Duodenal mucosa (tissue), 2 donors: ENCODE measurements at regions not wholly inside any gene's neighbourhood (a gene's known extent, or its start where the extent isn't known, plus 50 kb on each side); places are given as distances from the start of the nearest gene placed in this dataset.

Experiments used
- H3K27ac ChIP-seq: one replicate; pipeline ENCODE4 v1.7.0; 2013; ENCODE audit warnings: low read depth, low read length
- H3K27me3 ChIP-seq, 2 donors: one replicate each; pipeline ENCODE4 v1.7.0; 2013; ENCODE audit warnings: low read length in 2 of 2, control low read depth in 1 of 2; ENCODE audit not compliant: insufficient read depth in 2 of 2, control insufficient read depth in 1 of 2
- H3K36me3 ChIP-seq, 2 donors: one replicate each; pipeline ENCODE4 v1.7.0; 2013; ENCODE audit warnings: low read length in 2 of 2, control low read depth in 1 of 2; ENCODE audit not compliant: insufficient read depth in 2 of 2, control insufficient read depth in 1 of 2
- H3K4me1 ChIP-seq, 2 donors: one replicate each; pipeline ENCODE4 v1.7.0; 2013; ENCODE audit warnings: low read length in 2 of 2, control low read depth in 1 of 2; ENCODE audit not compliant: insufficient read depth in 2 of 2, control insufficient read depth in 1 of 2
- H3K4me3 ChIP-seq, 2 donors: one replicate each; pipeline ENCODE4 v1.7.0; 2013; ENCODE audit warnings: low read length in 2 of 2, low read depth in 1 of 2
- H3K9ac ChIP-seq, 2 donors: one replicate each; pipeline ENCODE4 v1.7.0; 2013; ENCODE audit warnings: low read length in 2 of 2, low read depth in 1 of 2
- H3K9me3 ChIP-seq, 2 donors: one replicate each; pipeline ENCODE4 v1.7.0; 2013; ENCODE audit warnings: low read length in 2 of 2, control low read depth in 1 of 2; ENCODE audit not compliant: control insufficient read depth in 1 of 2

GRCh38 chr1:209021622-209022021 is 561.9 kb upstream of the CAMK1G start:
- no peaks in the 10 kb centered on the region for H3K36me3 ChIP-seq
- H3K27me3 ChIP-seq: no peaks in the 10 kb centered on the region
- H3K9me3 ChIP-seq: no peaks in the 10 kb centered on the region

GRCh38 chr1:209023790-209024189 is 559.7 kb upstream of the CAMK1G start:
- H3K4me1 ChIP-seq: no peaks in the 10 kb centered on the region
- H3K9ac ChIP-seq: no peak overlapping the region
- no peaks in the 10 kb centered on the region for H3K36me3 ChIP-seq
- no peak overlapping the region for H3K4me3 ChIP-seq
- no peaks in the 10 kb centered on the region for H3K9me3 ChIP-seq
- no peak overlapping the region for H3K27ac ChIP-seq
- H3K27me3 ChIP-seq: no peaks in the 10 kb centered on the region

More at GRCh38 chr1:209021622-209022021, 561.9 kb upstream of the CAMK1G start:
- Histone ChIP-seq H3K9ac (no peak overlapping the region), H3K4me3 (no peak overlapping the region), H3K4me1 (no peaks in the 10 kb centered on the region), H3K27ac (no peak overlapping the region)

DNA sequence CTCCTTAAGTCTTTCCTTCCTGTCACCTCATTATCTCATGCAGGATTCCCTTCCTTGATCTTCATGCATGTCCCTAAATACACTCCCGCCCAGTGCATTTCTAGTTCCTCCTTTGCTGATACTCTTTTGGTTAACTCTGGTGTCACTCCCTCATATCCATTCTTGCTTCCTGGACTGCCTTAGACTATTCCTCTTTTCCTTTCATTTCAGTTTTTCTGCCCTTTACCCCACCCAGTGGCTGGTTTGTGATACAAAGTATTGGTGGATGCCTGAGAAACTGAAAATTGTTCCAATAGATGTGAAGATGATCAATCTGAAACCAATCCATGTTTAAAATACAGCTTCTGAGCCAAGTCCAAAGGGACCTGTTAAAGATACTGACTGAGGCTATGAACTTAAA is 553.8 kb upstream of the CAMK1G start:
- H3K9me3 ChIP-seq: no peaks in the 10 kb centered on the region
- no peaks in the 10 kb centered on the region for H3K27me3 ChIP-seq
- H3K9ac ChIP-seq: no peak overlapping the region
- no peak overlapping the region for H3K4me3 ChIP-seq
- H3K36me3 ChIP-seq: no peaks in the 10 kb centered on the region
- no peaks in the 10 kb centered on the region for H3K4me1 ChIP-seq
- no peak overlapping the region for H3K27ac ChIP-seq

DNA sequence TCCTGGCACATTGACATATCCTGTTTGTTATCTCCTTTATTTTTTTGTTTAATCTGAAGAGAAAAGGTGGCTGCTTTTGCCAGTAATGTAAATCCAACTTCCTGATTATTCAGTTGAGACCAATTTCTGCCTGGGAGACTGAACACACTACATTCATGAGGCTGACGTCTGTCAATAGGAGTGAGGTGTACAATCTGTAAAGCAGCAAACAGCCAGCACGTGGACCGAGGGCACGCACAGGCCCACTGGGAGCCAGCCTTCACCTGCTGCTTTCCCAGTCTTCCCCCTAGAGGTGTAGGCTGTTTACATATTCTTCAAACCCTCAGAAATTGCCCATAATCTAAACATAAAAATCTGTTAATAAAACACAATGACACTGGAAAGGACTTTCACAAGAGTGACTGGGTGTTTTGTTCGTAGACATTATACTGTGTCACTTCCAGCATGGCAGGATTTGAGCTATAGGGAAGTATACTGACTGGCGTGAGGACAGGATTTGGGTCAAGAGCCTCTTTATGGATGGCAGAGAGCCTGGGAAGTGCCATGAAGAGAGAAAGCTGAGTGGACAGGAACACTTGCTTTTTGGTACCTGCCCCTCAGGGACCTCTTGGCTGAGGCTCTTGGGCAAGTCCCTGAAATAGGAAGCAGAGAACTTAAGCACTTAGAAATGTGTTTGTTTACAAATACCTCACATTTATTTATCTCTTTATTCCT is 552.9 kb upstream of the CAMK1G start:
- H3K4me3 ChIP-seq: no peak overlapping the region
- no peaks in the 10 kb centered on the region for H3K9me3 ChIP-seq
- H3K36me3 ChIP-seq: no peaks in the 10 kb centered on the region
- H3K27me3 ChIP-seq: no peaks in the 10 kb centered on the region
- H3K27ac ChIP-seq: no peak overlapping the region
- H3K9ac ChIP-seq: no peak overlapping the region
- no peaks in the 10 kb centered on the region for H3K4me1 ChIP-seq

DNA sequence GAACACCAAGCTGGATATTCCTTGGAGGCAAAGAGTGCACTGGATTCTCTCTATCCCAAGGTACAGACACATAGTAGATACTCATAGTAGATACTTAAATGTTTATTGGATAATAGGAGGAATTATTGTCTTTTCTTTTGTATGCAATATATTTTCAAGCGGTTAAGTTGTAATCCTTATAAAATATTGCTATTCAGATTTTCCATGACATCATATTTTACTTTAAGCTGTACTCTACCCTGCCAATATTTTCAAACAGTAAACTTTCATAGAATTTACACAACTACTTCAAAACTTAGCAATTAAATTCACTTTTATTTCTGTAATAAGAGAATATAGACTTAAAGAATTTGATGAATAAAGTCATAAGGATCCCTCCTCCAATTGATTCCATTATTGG is 546.5 kb upstream of the CAMK1G start:
- H3K9ac ChIP-seq: no peak overlapping the region
- H3K4me3 ChIP-seq: no peak overlapping the region

GRCh38 chr1:209038316-209038715 is 545.2 kb upstream of the CAMK1G start:
- Histone ChIP-seq H3K4me1 (no peaks in the 10 kb centered on the region), H3K27ac (no peak overlapping the region), H3K36me3 (no peaks in the 10 kb centered on the region), H3K9ac (no peak overlapping the region), H3K27me3 (no peaks in the 10 kb centered on the region), H3K4me3 (no peak overlapping the region), H3K9me3 (no peaks in the 10 kb centered on the region)

More for the DNA sequence above, 546.5 kb upstream of the CAMK1G start:
- Histone ChIP-seq H3K36me3 (no peaks in the 10 kb centered on the region), H3K4me1 (no peaks in the 10 kb centered on the region), H3K27ac (no peak overlapping the region), H3K9me3 (no peaks in the 10 kb centered on the region), H3K27me3 (no peaks in the 10 kb centered on the region)

GRCh38 chr1:209038735-209039134 is 544.8 kb upstream of the CAMK1G start:
- Histone ChIP-seq H3K27me3 (no peaks in the 10 kb centered on the region), H3K9ac (no peak overlapping the region), H3K4me1 (no peaks in the 10 kb centered on the region), H3K27ac (no peak overlapping the region), H3K36me3 (no peaks in the 10 kb centered on the region), H3K9me3 (no peaks in the 10 kb centered on the region), H3K4me3 (no peak overlapping the region)

- H3K9me3 ChIP-seq: no peaks in the 10 kb centered on the region
- H3K27ac ChIP-seq: no peak overlapping the region
- no peak overlapping the region for H3K9ac ChIP-seq
- H3K27me3 ChIP-seq: no peaks in the 10 kb centered on the region
- H3K4me3 ChIP-seq: no peak overlapping the region
- H3K4me1 ChIP-seq: no peaks in the 10 kb centered on the region
- no peaks in the 10 kb centered on the region for H3K36me3 ChIP-seq
These were observed 543.2 kb upstream of the CAMK1G start for GRCh38 chr1:209040351-209040750.

DNA sequence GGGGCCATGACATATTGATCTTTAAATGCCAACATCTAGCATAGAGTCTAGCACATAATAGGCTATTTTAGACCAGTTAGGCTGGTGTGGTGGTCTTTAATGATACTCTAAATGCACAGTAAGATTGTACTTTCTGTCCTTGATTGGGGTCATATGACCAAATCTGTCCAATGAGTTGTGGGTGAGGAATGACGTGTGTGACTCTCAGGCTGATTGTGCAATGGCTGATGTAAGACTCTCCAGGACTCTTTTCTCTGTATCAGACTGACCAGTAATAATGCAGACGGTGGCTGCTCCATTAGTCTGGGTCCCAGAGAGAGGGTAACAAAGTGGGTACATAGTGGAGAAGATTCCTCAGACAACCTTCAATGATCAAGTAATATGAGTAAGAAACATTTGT is 541.6 kb upstream of the CAMK1G start:
- Histone ChIP-seq H3K9ac (no peak overlapping the region), H3K9me3 (no peaks in the 10 kb centered on the region), H3K27ac (no peak overlapping the region), H3K36me3 (no peaks in the 10 kb centered on the region), H3K4me3 (no peak overlapping the region), H3K4me1 (no peaks in the 10 kb centered on the region), H3K27me3 (no peaks in the 10 kb centered on the region)

GRCh38 chr1:209042413-209042812 is 541.1 kb upstream of the CAMK1G start:
- Histone ChIP-seq H3K27me3 (no peaks in the 10 kb centered on the region), H3K9ac (no peak overlapping the region), H3K4me3 (no peak overlapping the region), H3K9me3 (no peaks in the 10 kb centered on the region), H3K4me1 (no peaks in the 10 kb centered on the region), H3K36me3 (no peaks in the 10 kb centered on the region), H3K27ac (no peak overlapping the region)
